ENCODE measurements at regions not wholly inside any gene's neighbourhood (a gene's known extent, or its start where the extent isn't known, plus 50 kb on each side); places are given as distances from the start of the nearest gene placed in this dataset.

DNA sequence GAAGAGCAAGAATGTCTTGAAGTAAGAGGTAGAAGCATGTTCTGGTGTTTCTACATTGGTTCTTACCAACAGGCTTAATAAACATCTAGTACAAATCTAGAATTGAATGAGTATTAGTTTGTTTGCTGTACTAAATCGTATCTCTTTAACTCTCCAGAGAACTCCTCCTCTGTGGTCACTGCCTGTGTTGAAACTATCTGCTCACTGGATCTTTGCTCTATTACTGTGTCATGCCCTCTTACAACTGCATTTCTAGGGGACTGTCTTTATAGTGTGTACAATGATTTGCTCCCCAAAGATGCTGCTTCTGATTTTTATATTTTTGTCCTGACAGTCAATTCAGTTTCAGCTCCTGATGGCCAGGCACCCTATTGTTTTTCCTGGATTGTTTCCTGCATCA lies 50.1 kb upstream of the E2F7 start:
- intact Hi-C loops (cut with DNase I), result no loop called here
- Histone ChIP-seq H3K27ac (no peak overlapping the region), H3K36me3 (no peaks in the 10 kb centered on the region), H3K9me3 (no peaks in the 10 kb centered on the region), H3K4me3 (replicated peaks in 1 of 3) (no peak overlapping the region), H3K27me3 (no peaks in the 10 kb centered on the region), H3K4me1 (no peaks in the 10 kb centered on the region)
- WGBS, 2 donors, result 79 to 80% methylated on average over 1 of the region's 1 CpG
- TF ChIP-seq, protein P1, sequence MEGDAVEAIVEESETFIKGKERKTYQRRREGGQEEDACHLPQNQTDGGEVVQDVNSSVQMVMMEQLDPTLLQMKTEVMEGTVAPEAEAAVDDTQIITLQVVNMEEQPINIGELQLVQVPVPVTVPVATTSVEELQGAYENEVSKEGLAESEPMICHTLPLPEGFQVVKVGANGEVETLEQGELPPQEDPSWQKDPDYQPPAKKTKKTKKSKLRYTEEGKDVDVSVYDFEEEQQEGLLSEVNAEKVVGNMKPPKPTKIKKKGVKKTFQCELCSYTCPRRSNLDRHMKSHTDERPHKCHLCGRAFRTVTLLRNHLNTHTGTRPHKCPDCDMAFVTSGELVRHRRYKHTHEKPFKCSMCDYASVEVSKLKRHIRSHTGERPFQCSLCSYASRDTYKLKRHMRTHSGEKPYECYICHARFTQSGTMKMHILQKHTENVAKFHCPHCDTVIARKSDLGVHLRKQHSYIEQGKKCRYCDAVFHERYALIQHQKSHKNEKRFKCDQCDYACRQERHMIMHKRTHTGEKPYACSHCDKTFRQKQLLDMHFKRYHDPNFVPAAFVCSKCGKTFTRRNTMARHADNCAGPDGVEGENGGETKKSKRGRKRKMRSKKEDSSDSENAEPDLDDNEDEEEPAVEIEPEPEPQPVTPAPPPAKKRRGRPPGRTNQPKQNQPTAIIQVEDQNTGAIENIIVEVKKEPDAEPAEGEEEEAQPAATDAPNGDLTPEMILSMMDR (IDR thresholded peaks at IDR 0.05), result no peak
- no peak for TF ChIP-seq POLR2A (IDR thresholded peaks at IDR 0.05)
- DNase-seq, result no peak

All from thyroid gland (tissue), 4 donors.